ENCODE measurements at regions not wholly inside any gene's neighbourhood (a gene's known extent, or its start where the extent isn't known, plus 50 kb on each side); places are given as distances from the start of the nearest gene placed in this dataset.

DNA sequence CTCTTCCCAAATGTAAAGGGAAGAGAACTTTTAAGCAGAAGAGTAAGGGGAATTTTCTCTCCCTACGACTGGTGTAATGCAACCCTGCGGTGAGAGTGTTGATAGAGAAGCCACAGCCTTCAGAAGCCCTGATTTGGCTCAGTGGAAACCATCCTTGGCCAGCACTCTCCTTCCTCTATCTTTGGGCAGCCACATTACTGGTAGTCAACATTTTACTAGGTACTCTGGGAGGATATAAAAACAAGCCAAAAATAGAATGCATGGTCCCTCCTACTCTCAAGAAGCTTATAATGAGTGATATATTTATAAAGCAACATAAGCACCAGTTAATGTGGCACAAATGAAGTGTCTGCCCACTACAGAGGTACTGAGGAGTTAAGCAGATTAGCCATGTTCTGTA, 201.8 kb upstream of the NCAM1 start:
- TF ChIP-seq ZBTB33 (IDR thresholded peaks at IDR 0.05; ENCODE audit: extremely low read depth, insufficient replicate concordance, low read length) (no peak), CEBPB (IDR thresholded peaks at IDR 0.05; ENCODE audit: low read depth) (no peak), CTCF (IDR thresholded peaks at IDR 0.05 in 2 of 3, conservative IDR thresholded peaks at IDR 0.05 in 1 of 3; ENCODE audit: borderline replicate concordance in 1 of 3, insufficient read depth in 1 of 3, low read depth in 2 of 3, low read length in 2 of 3) (no peak), YY1 (IDR thresholded peaks at IDR 0.05; ENCODE audit: extremely low read depth, insufficient replicate concordance, low read depth, low read length) (no peak), POLR2A (IDR thresholded peaks at IDR 0.05; ENCODE audit: borderline replicate concordance, extremely low read depth, insufficient read depth, insufficient read length) (no peak), CBX3 (IDR thresholded peaks at IDR 0.05; ENCODE audit: low read depth) (no peak), SP1 (IDR thresholded peaks at IDR 0.05; ENCODE audit: low read depth) (no peak)

All from HCT116 (cell line).